Caco-2 (cell line): ENCODE measurements at regions not wholly inside any gene's neighbourhood (a gene's known extent, or its start where the extent isn't known, plus 50 kb on each side); places are given as distances from the start of the nearest gene placed in this dataset.

Experiments
- BruUV-seq: library from RNA; stranded (reverse); fragments of 400-500 nt; replicated peaks from 2 replicates; lab custom pipeline; 2021; lab: Mats Ljungman, UMichigan
- CTCF ChIA-PET: fragments of 300-600 bp; sonication (Branson Sonifier 250); formaldehyde crosslinking; loops from one replicate; lab custom pipeline; 2022; ENCODE audit warnings: antibody characterized with exemption; lab: Charles Lee
- POLR2A ChIA-PET: fragments of 300-600 bp; sonication (Branson Sonifier 250); formaldehyde crosslinking; loops from one replicate; lab custom pipeline; 2022; ENCODE audit warnings: antibody characterized with exemption; lab: Charles Lee
- DNase-seq, 2 experiments: peaks; one replicate each; pipeline versions ENCODE4 v3.0.0 to v3.0.0-alpha.2; 2020 to 2022
- H3K27me3 ChIP-seq: replicated peaks from 2 replicates; pipeline ENCODE4 v1.6.0; 2011; ENCODE audit warnings: low read length; ENCODE audit not compliant: control insufficient read depth, insufficient read depth
- H3K36me3 ChIP-seq: 2 replicates; pipeline ENCODE4 v1.5.1; 2011; ENCODE audit warnings: low read length; ENCODE audit not compliant: control insufficient read depth, insufficient read depth
- H3K4me1 ChIP-seq: fragments of 250-450 bp; sonication (Bioruptor Pico); 2 replicates; pipeline ENCODE4 v1.5.1; 2020; ENCODE audit warnings: mild to moderate bottlenecking
- H3K4me3 ChIP-seq: 2 replicates; pipeline ENCODE4 v1.5.1; 2011; ENCODE audit warnings: low read depth, mild to moderate bottlenecking, control low read depth, low read length
- H3K9me3 ChIP-seq: fragments of 250-450 bp; sonication (Bioruptor Pico); 2 replicates; pipeline ENCODE4 v1.5.1; 2020; ENCODE audit warnings: mild to moderate bottlenecking, moderate library complexity
- H3K27ac Mint-ChIP-seq: one replicate; pipeline ENCODE4 v1.8.0; 2022; ENCODE audit warnings: mixed read lengths; ENCODE audit not compliant: unreplicated experiment
- H3K27me3 Mint-ChIP-seq: one replicate; pipeline ENCODE4 v1.8.0; 2022; ENCODE audit warnings: mixed read lengths; ENCODE audit not compliant: insufficient read depth, unreplicated experiment
- H3K36me3 Mint-ChIP-seq: one replicate; pipeline ENCODE4 v1.8.0; 2022; ENCODE audit warnings: mild to moderate bottlenecking, mixed read lengths; ENCODE audit not compliant: insufficient read depth, unreplicated experiment
- H3K4me1 Mint-ChIP-seq: one replicate; pipeline ENCODE4 v1.8.0; 2022; ENCODE audit warnings: low read depth, mixed read lengths; ENCODE audit not compliant: unreplicated experiment
- H3K4me3 Mint-ChIP-seq: one replicate; pipeline ENCODE4 v1.8.0; 2022; ENCODE audit warnings: mild to moderate bottlenecking, moderate library complexity, mixed read lengths; ENCODE audit not compliant: unreplicated experiment
- H3K9me3 Mint-ChIP-seq: one replicate; pipeline ENCODE4 v1.8.0; 2022; ENCODE audit warnings: mixed read lengths; ENCODE audit not compliant: unreplicated experiment
- intact Hi-C: fragments of 100-400 bp; cut with micrococcal nuclease; formaldehyde crosslinking; loops from one replicate; pipeline ENCODE4 v1.10.0; 2022; ENCODE audit not compliant: unreplicated experiment
- TF ChIP-seq, protein P1 (sequence below), 2 experiments: fragments of 200-600 bp in 1 of 2; IDR thresholded peaks; 1 replicate in 1 of 2; 2 replicates in 1 of 2; pipeline versions ENCODE4 v1.5.1 to v1.8.0; 2011 to 2022; ENCODE audit warnings: antibody characterized with exemption in 1 of 2, control low read depth in 1 of 2, inconsistent platforms in 1 of 2, low read depth in 1 of 2, low read length in 1 of 2, mild to moderate bottlenecking in 1 of 2, moderate library complexity in 1 of 2; ENCODE audit not compliant: insufficient read depth in 1 of 2, severe bottlenecking in 1 of 2, unreplicated experiment in 1 of 2

DNA sequence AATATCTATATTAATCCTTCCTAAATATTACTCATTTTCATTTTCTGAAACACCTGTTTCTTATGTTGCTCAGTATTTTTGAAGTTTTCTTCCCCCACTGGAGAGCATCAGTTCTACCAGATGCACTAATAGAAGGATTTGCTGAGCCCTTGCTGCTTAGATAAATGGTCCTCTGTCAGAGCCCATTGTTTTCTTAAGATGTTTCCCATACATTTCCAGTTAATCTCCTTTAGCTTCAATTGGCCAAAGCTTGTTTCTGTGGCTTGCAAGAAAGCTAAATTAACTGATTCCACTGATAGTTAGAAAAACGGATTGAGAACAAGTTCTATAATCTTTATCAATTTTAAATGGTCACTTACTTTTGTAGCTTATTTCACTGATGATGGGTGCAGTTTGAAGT lies 1425.5 kb downstream of the PCDH18 start:
- no peaks in the 10 kb centered on the region for H3K4me1 ChIP-seq
- no peak overlapping the region for H3K4me3 ChIP-seq
- Mint-ChIP-seq H3K36me3 (no peaks in the 10 kb centered on the region), H3K4me3 (no peak overlapping the region), H3K27me3 (peaks cover 2% of the 10 kb centered on the region), H3K9me3 (no peaks in the 10 kb centered on the region), H3K4me1 (no peaks in the 10 kb centered on the region), H3K27ac (no peak overlapping the region)
- intact Hi-C loops = no loop called here
- CTCF ChIA-PET = no interaction called here
- TF ChIP-seq, protein P1, sequence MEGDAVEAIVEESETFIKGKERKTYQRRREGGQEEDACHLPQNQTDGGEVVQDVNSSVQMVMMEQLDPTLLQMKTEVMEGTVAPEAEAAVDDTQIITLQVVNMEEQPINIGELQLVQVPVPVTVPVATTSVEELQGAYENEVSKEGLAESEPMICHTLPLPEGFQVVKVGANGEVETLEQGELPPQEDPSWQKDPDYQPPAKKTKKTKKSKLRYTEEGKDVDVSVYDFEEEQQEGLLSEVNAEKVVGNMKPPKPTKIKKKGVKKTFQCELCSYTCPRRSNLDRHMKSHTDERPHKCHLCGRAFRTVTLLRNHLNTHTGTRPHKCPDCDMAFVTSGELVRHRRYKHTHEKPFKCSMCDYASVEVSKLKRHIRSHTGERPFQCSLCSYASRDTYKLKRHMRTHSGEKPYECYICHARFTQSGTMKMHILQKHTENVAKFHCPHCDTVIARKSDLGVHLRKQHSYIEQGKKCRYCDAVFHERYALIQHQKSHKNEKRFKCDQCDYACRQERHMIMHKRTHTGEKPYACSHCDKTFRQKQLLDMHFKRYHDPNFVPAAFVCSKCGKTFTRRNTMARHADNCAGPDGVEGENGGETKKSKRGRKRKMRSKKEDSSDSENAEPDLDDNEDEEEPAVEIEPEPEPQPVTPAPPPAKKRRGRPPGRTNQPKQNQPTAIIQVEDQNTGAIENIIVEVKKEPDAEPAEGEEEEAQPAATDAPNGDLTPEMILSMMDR (IDR thresholded peaks at IDR 0.05; ENCODE audit: insufficient read depth in 1 of 2, low read depth in 1 of 2, low read length in 1 of 2, severe bottlenecking in 1 of 2, unreplicated experiment in 1 of 2) = no peak
- no peaks in the 10 kb centered on the region for H3K9me3 ChIP-seq
- no TSS peak for BruUV-seq
- H3K36me3 ChIP-seq = no peaks in the 10 kb centered on the region
- no peak for DNase-seq
- no peaks in the 10 kb centered on the region for H3K27me3 ChIP-seq
- POLR2A ChIA-PET = no interaction called here

DNA sequence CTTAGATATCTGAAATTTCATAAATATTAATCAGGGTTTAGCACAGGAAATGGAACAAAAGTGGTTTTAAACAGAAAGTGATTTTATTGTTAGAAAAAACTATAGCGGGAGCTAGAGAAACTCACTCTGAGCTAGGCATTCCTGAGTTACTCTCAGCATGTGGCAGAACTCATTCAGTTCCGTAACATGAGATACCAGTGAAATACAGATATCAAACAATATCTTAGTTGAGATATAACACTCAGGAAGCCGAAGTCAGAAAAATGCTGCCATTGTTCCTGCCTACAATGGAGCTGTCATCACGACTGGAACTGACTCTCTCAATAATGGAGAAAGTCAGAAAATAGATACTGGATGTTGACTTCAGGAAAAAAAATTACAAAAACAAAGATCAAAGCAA lies 1428.7 kb downstream of the PCDH18 start:
- ChIA-PET CTCF (no interaction called here), POLR2A (no interaction called here)
- no peaks in the 10 kb centered on the region for H3K27me3 ChIP-seq
- H3K36me3 ChIP-seq = no peaks in the 10 kb centered on the region
- BruUV-seq = no TSS peak
- no peak for DNase-seq
- H3K4me3 ChIP-seq = no peak overlapping the region
- TF ChIP-seq, protein P1 (IDR thresholded peaks at IDR 0.05; ENCODE audit: insufficient read depth in 1 of 2, low read depth in 1 of 2, low read length in 1 of 2, severe bottlenecking in 1 of 2, unreplicated experiment in 1 of 2) = no peak
- no peak overlapping the region for H3K27ac Mint-ChIP-seq
- peaks cover 2% of the 10 kb centered on the region for H3K27me3 Mint-ChIP-seq
- H3K4me1 Mint-ChIP-seq = no peaks in the 10 kb centered on the region
- H3K9me3 Mint-ChIP-seq = no peaks in the 10 kb centered on the region
- no peaks in the 10 kb centered on the region for H3K4me1 ChIP-seq
- no peak overlapping the region for H3K4me3 Mint-ChIP-seq
- H3K36me3 Mint-ChIP-seq = no peaks in the 10 kb centered on the region
- H3K9me3 ChIP-seq = no peaks in the 10 kb centered on the region
- intact Hi-C loops = no loop called here

DNA sequence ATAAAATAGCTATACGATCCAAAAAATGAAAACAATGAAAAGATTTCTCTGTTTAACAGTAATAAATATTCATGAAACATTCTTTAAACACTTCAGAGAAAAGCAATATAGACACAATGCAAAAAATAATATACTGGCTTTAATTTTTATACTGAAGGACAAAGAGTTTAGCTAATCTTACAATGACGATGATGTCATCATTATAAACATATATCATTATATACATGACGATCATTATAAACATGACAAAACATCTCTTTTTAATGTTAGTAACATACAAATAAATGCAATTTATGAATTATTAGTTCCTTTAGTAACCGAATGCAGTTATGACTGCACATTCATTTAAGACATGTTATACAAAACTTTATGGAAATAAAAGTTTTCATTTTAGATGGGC lies 1434.6 kb downstream of the PCDH18 start:
- intact Hi-C loops = no loop called here
- DNase-seq = no peak
- ChIA-PET POLR2A (no interaction called here), CTCF (no interaction called here)
- H3K4me3 ChIP-seq = no peak overlapping the region
- H3K27me3 Mint-ChIP-seq = no peaks in the 10 kb centered on the region
- H3K27me3 ChIP-seq = no peaks in the 10 kb centered on the region
- H3K9me3 ChIP-seq = no peaks in the 10 kb centered on the region
- no peaks in the 10 kb centered on the region for H3K9me3 Mint-ChIP-seq
- no peak overlapping the region for H3K27ac Mint-ChIP-seq
- H3K36me3 Mint-ChIP-seq = no peaks in the 10 kb centered on the region
- no peaks in the 10 kb centered on the region for H3K36me3 ChIP-seq
- TF ChIP-seq, protein P1 (IDR thresholded peaks at IDR 0.05; ENCODE audit: insufficient read depth in 1 of 2, low read depth in 1 of 2, low read length in 1 of 2, severe bottlenecking in 1 of 2, unreplicated experiment in 1 of 2) = no peak
- H3K4me1 Mint-ChIP-seq = no peaks in the 10 kb centered on the region
- no peak overlapping the region for H3K4me3 Mint-ChIP-seq
- no TSS peak for BruUV-seq
- no peaks in the 10 kb centered on the region for H3K4me1 ChIP-seq
